Natural killer cell (primary cell): ENCODE measurements at regions not wholly inside any gene's neighbourhood (a gene's known extent, or its start where the extent isn't known, plus 50 kb on each side); places are given as distances from the start of the nearest gene placed in this dataset.

Experiments used
- ATAC-seq, 3 donors: fragments of 150-1000 bp in 2 of 3; fragments of 200-7000 bp in 1 of 3; cut with Tn5 transposase; 1 replicate in 1 of 3; 2 replicates in 2 of 3; pipeline ENCODE4 v1.10.0; 2021; ENCODE audit warnings: mild to moderate bottlenecking in 2 of 3, moderate library complexity in 2 of 3
- DNase-seq, 2 donors: peaks; one replicate each; pipeline versions ENCODE4 v3.0.0 to v3.0.0-alpha.2; 2013 to 2021; ENCODE audit warnings: mixed read lengths in 1 of 2
- H3K27ac ChIP-seq: one replicate; pipeline ENCODE4 v1.5.1; 2013; ENCODE audit warnings: mild to moderate bottlenecking, low read length
- H3K27me3 ChIP-seq: one replicate; pipeline ENCODE4 v1.6.1; 2013; ENCODE audit warnings: low read length; ENCODE audit not compliant: control insufficient read depth, insufficient read depth
- H3K36me3 ChIP-seq: one replicate; pipeline ENCODE4 v1.6.1; 2013; ENCODE audit warnings: low read length; ENCODE audit not compliant: control insufficient read depth, insufficient read depth
- H3K4me1 ChIP-seq: one replicate; pipeline ENCODE4 v1.6.1; 2013; ENCODE audit warnings: low read length; ENCODE audit not compliant: control insufficient read depth, insufficient read depth
- H3K4me3 ChIP-seq: one replicate; pipeline ENCODE4 v1.5.1; 2013; ENCODE audit warnings: low read length
- H3K9me3 ChIP-seq: one replicate; pipeline ENCODE4 v1.6.1; 2013; ENCODE audit warnings: low read length; ENCODE audit not compliant: control insufficient read depth, insufficient read depth
- H3K27ac Mint-ChIP-seq, 2 donors: one replicate each; pipeline ENCODE4 v1.8.0; 2022; ENCODE audit warnings: mild to moderate bottlenecking in 2 of 2, mixed read lengths in 2 of 2, moderate library complexity in 1 of 2
- H3K27me3 Mint-ChIP-seq, 2 donors: one replicate each; pipeline ENCODE4 v1.8.0; 2022; ENCODE audit warnings: low read depth in 2 of 2, mixed read lengths in 2 of 2
- H3K36me3 Mint-ChIP-seq: one replicate; pipeline ENCODE4 v1.8.0; 2022; ENCODE audit warnings: mixed read lengths
- H3K4me1 Mint-ChIP-seq, 2 donors: one replicate each; pipeline ENCODE4 v1.8.0; 2022; ENCODE audit warnings: mixed read lengths in 2 of 2
- H3K4me3 Mint-ChIP-seq: one replicate; pipeline ENCODE4 v1.8.0; 2022; ENCODE audit warnings: mild to moderate bottlenecking, moderate library complexity, mixed read lengths
- H3K9me3 Mint-ChIP-seq, 2 donors: one replicate each; pipeline ENCODE4 v1.8.0; 2022; ENCODE audit warnings: mixed read lengths in 2 of 2
- WGBS: methylation state at CpG from one replicate; pipeline ENCODE4 v1.1.7; 2013; ENCODE audit warnings: missing lambda C conversion rate; ENCODE audit not compliant: insufficient coverage; 5-methylcytosine and 5-hydroxymethylcytosine counted together
- intact Hi-C: fragments of 100-400 bp; cut with micrococcal nuclease; formaldehyde crosslinking; loops from one replicate; pipeline ENCODE4 v1.14.2; 2022
- TF ChIP-seq, protein P1 (sequence below): fragments of 200-600 bp; IDR thresholded peaks from one replicate; pipeline ENCODE4 v1.8.0; 2022; ENCODE audit warnings: antibody characterized with exemption

DNA sequence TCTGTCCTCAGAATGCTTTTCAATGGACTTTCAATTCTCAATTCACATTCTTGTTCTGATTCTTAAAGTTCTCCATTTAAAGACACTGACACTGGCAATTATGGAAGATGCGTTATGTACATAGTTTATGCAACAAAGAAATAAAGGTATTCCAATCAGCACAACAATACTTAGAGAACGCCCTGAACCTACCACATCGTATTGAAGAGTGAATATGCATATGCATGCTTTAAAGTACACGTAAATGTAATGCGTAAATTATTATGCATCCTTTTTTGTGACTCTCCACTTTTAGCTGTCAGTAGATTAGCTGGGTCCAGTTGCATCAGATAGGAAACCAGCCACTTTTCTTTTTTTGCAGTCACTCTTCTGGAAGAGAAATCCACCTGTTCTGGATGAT is 83.5 kb downstream of the RBM43 start:
- Mint-ChIP-seq H3K27ac (no peak overlapping the region), H3K36me3 (no peaks in the 10 kb centered on the region), H3K4me3 (no peak overlapping the region), H3K27me3 (no peaks in the 10 kb centered on the region), H3K4me1 (no peaks in the 10 kb centered on the region), H3K9me3 (no peaks in the 10 kb centered on the region)
- H3K4me1 ChIP-seq = no peaks in the 10 kb centered on the region
- DNase-seq = no peak
- no peaks in the 10 kb centered on the region for H3K9me3 ChIP-seq
- intact Hi-C loops = no loop called here
- no peak for ATAC-seq
- H3K27ac ChIP-seq = no peak overlapping the region
- WGBS = 98% methylated on average over 4 of the region's 5 CpGs
- H3K36me3 ChIP-seq = no peaks in the 10 kb centered on the region
- H3K4me3 ChIP-seq = no peak overlapping the region
- no peaks in the 10 kb centered on the region for H3K27me3 ChIP-seq
- TF ChIP-seq, protein P1, sequence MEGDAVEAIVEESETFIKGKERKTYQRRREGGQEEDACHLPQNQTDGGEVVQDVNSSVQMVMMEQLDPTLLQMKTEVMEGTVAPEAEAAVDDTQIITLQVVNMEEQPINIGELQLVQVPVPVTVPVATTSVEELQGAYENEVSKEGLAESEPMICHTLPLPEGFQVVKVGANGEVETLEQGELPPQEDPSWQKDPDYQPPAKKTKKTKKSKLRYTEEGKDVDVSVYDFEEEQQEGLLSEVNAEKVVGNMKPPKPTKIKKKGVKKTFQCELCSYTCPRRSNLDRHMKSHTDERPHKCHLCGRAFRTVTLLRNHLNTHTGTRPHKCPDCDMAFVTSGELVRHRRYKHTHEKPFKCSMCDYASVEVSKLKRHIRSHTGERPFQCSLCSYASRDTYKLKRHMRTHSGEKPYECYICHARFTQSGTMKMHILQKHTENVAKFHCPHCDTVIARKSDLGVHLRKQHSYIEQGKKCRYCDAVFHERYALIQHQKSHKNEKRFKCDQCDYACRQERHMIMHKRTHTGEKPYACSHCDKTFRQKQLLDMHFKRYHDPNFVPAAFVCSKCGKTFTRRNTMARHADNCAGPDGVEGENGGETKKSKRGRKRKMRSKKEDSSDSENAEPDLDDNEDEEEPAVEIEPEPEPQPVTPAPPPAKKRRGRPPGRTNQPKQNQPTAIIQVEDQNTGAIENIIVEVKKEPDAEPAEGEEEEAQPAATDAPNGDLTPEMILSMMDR = no peak

DNA sequence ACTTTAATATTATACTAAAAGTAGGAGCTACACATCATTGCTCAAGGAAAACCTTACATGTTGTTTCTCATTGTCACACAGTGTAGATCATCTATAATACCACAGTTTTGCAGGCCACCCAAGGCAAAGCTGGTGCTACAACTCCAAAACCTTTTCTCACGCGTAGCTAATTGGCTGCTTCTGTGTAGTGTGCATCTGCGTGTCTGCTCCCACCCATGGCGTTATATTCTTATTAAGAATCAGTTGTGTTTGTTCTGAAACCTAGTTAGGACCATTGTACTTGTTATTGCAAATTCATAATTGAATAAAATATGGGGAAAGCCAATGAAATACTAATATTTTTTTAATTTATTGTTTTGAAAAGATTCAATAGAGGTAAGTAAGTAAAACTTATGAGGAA is 83.9 kb downstream of the RBM43 start:
- no peak for ATAC-seq
- H3K27ac Mint-ChIP-seq = no peak overlapping the region
- H3K27ac ChIP-seq = no peak overlapping the region
- intact Hi-C loops = no loop called here
- no peaks in the 10 kb centered on the region for H3K4me1 Mint-ChIP-seq
- DNase-seq = no peak
- H3K36me3 Mint-ChIP-seq = no peaks in the 10 kb centered on the region
- no peaks in the 10 kb centered on the region for H3K9me3 ChIP-seq
- no peaks in the 10 kb centered on the region for H3K27me3 Mint-ChIP-seq
- H3K4me3 Mint-ChIP-seq = no peak overlapping the region
- no peaks in the 10 kb centered on the region for H3K9me3 Mint-ChIP-seq
- no peak overlapping the region for H3K4me3 ChIP-seq
- no peaks in the 10 kb centered on the region for H3K36me3 ChIP-seq
- WGBS = 95% methylated on average over 4 of the region's 4 CpGs
- H3K4me1 ChIP-seq = no peaks in the 10 kb centered on the region
- TF ChIP-seq, protein P1 = no peak
- H3K27me3 ChIP-seq = no peaks in the 10 kb centered on the region

DNA sequence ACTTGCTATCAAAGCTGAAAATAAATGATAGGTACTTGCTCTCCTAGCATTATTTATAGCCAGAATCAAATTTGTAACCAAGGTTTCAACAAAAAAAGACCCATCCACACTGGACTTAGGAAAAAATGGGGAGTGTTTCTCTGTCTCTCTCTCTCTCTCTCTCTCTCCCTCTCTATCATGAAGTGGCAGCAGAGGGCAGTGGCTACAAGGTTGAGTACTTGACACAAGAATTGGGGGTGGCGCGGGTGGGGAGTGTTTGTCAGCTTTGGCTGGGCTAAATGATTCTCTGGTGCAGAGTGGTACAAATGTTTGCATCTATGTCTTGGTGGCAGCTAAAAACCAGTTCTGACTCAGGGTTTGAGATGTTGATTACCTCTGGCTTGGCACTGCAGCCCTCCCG is 85.0 kb downstream of the RBM43 start:
- Mint-ChIP-seq H3K9me3 (no peaks in the 10 kb centered on the region), H3K4me3 (no peak overlapping the region), H3K27me3 (no peaks in the 10 kb centered on the region), H3K4me1 (no peaks in the 10 kb centered on the region), H3K27ac (no peak overlapping the region), H3K36me3 (no peaks in the 10 kb centered on the region)
- Histone ChIP-seq H3K27ac (no peak overlapping the region), H3K4me1 (no peaks in the 10 kb centered on the region), H3K9me3 (no peaks in the 10 kb centered on the region), H3K36me3 (no peaks in the 10 kb centered on the region), H3K27me3 (no peaks in the 10 kb centered on the region), H3K4me3 (no peak overlapping the region)
- intact Hi-C loops = no loop called here
- ATAC-seq (no peak), DNase-seq (no peak)
- 92% methylated on average over 3 of the region's 3 CpGs for WGBS
- TF ChIP-seq, protein P1 = no peak

DNA sequence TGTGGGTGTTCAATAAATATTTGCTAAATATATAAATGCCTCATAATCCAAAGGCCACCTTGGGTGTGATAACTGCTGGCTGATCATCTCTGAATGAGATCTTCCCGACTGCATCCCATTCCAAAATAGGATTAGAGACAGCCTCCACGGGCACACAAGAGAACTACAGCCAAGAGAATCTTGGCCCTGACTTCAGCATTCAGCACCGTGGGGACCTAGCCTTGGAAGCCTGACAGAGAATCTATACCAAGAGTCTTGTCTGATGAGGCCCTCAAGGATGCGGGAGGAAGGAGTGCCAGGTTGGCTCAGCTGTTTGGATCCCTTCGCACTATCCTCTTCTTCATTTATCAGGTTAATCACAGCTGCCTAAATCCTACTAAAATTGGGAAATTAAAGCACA is 85.8 kb downstream of the RBM43 start:
- H3K4me1 ChIP-seq = no peaks in the 10 kb centered on the region
- H3K9me3 Mint-ChIP-seq = no peaks in the 10 kb centered on the region
- no peaks in the 10 kb centered on the region for H3K36me3 ChIP-seq
- H3K27me3 Mint-ChIP-seq = no peaks in the 10 kb centered on the region
- no peaks in the 10 kb centered on the region for H3K4me1 Mint-ChIP-seq
- ATAC-seq (no peak), DNase-seq (no peak)
- no peak overlapping the region for H3K4me3 Mint-ChIP-seq
- 89% methylated on average over 5 of the region's 5 CpGs for WGBS
- no peaks in the 10 kb centered on the region for H3K36me3 Mint-ChIP-seq
- H3K27ac ChIP-seq = no peak overlapping the region
- no peak overlapping the region for H3K27ac Mint-ChIP-seq
- H3K4me3 ChIP-seq = no peak overlapping the region
- intact Hi-C loops = no loop called here
- no peaks in the 10 kb centered on the region for H3K9me3 ChIP-seq
- no peaks in the 10 kb centered on the region for H3K27me3 ChIP-seq
- TF ChIP-seq, protein P1 = no peak
